ENCODE measurements at regions not wholly inside any gene's neighbourhood (a gene's known extent, or its start where the extent isn't known, plus 50 kb on each side); places are given as distances from the start of the nearest gene placed in this dataset.

DNA sequence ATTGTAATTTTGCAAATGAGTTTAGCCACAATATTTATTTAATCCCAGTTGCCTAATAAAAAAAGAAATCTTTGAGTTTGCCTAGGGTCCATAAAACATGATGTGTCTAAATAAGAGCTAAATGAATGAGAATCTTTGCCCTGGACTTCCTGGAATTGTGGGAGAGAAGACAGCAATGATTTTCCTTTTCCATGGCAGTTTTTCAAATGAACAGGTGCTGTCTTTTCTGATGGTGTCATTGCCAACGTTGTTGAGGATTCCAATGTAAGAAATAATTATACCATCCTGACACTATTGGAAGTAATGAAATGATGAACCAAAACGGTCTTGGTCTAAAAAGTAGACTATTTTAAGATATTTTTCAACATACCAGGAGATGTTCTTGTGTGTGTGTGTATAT, 984.7 kb upstream of the CELF2 start:
- POLR2A ChIA-PET = no interaction called here
- TF ChIP-seq CTCF (IDR thresholded peaks at IDR 0.05) = no peak

DNA sequence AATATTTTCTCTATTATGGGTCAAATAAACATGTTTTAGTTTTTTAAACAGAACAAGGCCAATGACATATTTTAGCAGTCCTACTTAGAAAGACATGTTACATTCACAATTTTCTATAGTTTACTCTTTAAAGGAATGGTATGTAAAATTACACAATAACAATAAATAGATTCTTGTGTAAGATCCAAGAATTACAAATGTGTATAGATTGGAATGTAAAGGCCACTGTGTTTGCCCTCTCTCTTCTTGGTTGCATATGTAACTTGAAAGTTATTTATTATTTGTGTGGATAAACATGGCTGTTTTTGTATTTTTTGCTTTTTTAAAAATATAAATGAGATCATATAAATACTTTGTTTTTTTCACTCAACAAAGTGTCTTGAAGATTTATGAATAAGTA, 979.3 kb upstream of the CELF2 start:
- no peak for TF ChIP-seq CTCF (IDR thresholded peaks at IDR 0.05)
- Mint-ChIP-seq H3K9me3 (no peaks in the 10 kb centered on the region), H3K36me3 (ENCODE audit: low read depth) (no peaks in the 10 kb centered on the region), H3K27ac (no peak overlapping the region), H3K4me1 (ENCODE audit: low read depth) (no peaks in the 10 kb centered on the region), H3K27me3 (peaks cover 1% of the 10 kb centered on the region), H3K4me3 (no peak overlapping the region)
- intact Hi-C loops (cut with micrococcal nuclease) = no loop called here
- DNase-seq = no peak
- POLR2A ChIA-PET = no interaction called here
- CTCF ChIA-PET = no interaction called here
- no peak for ATAC-seq

More for the DNA sequence above, 984.7 kb upstream of the CELF2 start:
- Mint-ChIP-seq H3K9me3 (no peaks in the 10 kb centered on the region), H3K27ac (no peak overlapping the region), H3K27me3 (no peaks in the 10 kb centered on the region), H3K4me3 (no peak overlapping the region), H3K36me3 (ENCODE audit: low read depth) (no peaks in the 10 kb centered on the region), H3K4me1 (ENCODE audit: low read depth) (no peaks in the 10 kb centered on the region)
- DNase-seq (no peak), ATAC-seq (no peak)
- CTCF ChIA-PET = no interaction called here
- intact Hi-C loops (cut with micrococcal nuclease) = no loop called here

DNA sequence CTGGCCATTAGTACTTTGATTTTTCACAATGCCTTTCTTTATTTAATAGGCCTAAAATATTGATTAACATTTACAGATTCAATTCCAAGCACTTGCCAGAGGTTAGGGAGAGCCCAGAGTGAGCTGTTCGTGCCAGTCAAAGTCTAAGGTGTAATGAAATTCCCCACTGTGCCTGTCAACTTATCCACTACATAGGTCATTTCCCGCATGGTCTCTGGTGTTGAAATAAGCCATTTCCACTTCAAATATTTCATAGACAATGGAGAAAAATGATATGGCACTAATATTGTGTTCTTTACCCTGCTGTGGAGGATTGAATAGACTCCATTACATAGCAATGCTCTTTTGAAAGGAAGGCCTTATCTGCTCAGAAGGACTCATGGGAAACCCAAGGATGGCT, 978.1 kb upstream of the CELF2 start:
- intact Hi-C loops (cut with micrococcal nuclease) = no loop called here
- no peak for ATAC-seq
- ChIA-PET POLR2A (no interaction called here), CTCF (no interaction called here)
- no peaks in the 10 kb centered on the region for H3K9me3 Mint-ChIP-seq
- TF ChIP-seq CTCF (IDR thresholded peaks at IDR 0.05) = no peak
- no peaks in the 10 kb centered on the region for H3K4me1 Mint-ChIP-seq (ENCODE audit: low read depth)
- no peak overlapping the region for H3K4me3 Mint-ChIP-seq
- peaks cover 1% of the 10 kb centered on the region for H3K27me3 Mint-ChIP-seq
- no peak overlapping the region for H3K27ac Mint-ChIP-seq
- H3K36me3 Mint-ChIP-seq (ENCODE audit: low read depth) = no peaks in the 10 kb centered on the region
- DNase-seq = no peak

GRCh38 chr10:10043083-10043482, 974.6 kb upstream of the CELF2 start:
- Mint-ChIP-seq H3K36me3 (ENCODE audit: low read depth) (no peaks in the 10 kb centered on the region), H3K27ac (no peak overlapping the region), H3K27me3 (peaks cover 1% of the 10 kb centered on the region), H3K4me1 (ENCODE audit: low read depth) (no peaks in the 10 kb centered on the region), H3K4me3 (no peak overlapping the region), H3K9me3 (no peaks in the 10 kb centered on the region)
- POLR2A ChIA-PET = no interaction called here
- no peak for ATAC-seq
- DNase-seq = no peak
- intact Hi-C loops (cut with micrococcal nuclease) = no loop called here
- no peak for TF ChIP-seq CTCF (IDR thresholded peaks at IDR 0.05)
- CTCF ChIA-PET = no interaction called here

GRCh38 chr10:10044922-10045764, 972.5 kb upstream of the CELF2 start:
- Mint-ChIP-seq H3K9me3 (no peaks in the 10 kb centered on the region), H3K36me3 (ENCODE audit: low read depth) (no peaks in the 10 kb centered on the region), H3K4me1 (ENCODE audit: low read depth) (no peaks in the 10 kb centered on the region), H3K27me3 (peaks cover 1% of the 10 kb centered on the region), H3K27ac (no peak overlapping the region), H3K4me3 (no peak overlapping the region)
- CTCF ChIA-PET = no interaction called here
- no peak for TF ChIP-seq CTCF (IDR thresholded peaks at IDR 0.05)
- POLR2A ChIA-PET = no interaction called here
- no peak for DNase-seq
- intact Hi-C loops (cut with micrococcal nuclease) = no loop called here
- ATAC-seq = no peak

Data from activated CD8-positive, alpha-beta T cell treated with anti-CD3 and anti-CD28 coated beads for 36 hours (primary cell).